H9 (cell line): ENCODE measurements at regions not wholly inside any gene's neighbourhood (a gene's known extent, or its start where the extent isn't known, plus 50 kb on each side); places are given as distances from the start of the nearest gene placed in this dataset.

Experiments used
- DNase-seq: peaks from one replicate; pipeline ENCODE4 v3.0.0-alpha.2; 2017
- H2AFZ ChIP-seq: one replicate; pipeline ENCODE4 v1.6.1; 2013; ENCODE audit warnings: mild to moderate bottlenecking, low read length, control low read depth, moderate library complexity
- H2AK5ac ChIP-seq: 2 replicates; pipeline ENCODE4 v1.6.1; 2013; ENCODE audit warnings: low read length, control low read depth, mixed read lengths; ENCODE audit not compliant: insufficient read length
- H2BK120ac ChIP-seq: one replicate; pipeline ENCODE4 v1.6.1; 2013; ENCODE audit warnings: low read depth, mild to moderate bottlenecking, low read length, control low read depth, inconsistent platforms; ENCODE audit not compliant: poor library complexity, severe bottlenecking
- H2BK12ac ChIP-seq: 2 replicates; pipeline ENCODE4 v1.6.1; 2013; ENCODE audit warnings: low read length, control low read depth, mixed read lengths, low read depth; ENCODE audit not compliant: insufficient read length
- H2BK15ac ChIP-seq: 2 replicates; pipeline ENCODE4 v1.6.1; 2013; ENCODE audit warnings: low read depth, low read length, control low read depth
- H2BK20ac ChIP-seq: one replicate; pipeline ENCODE4 v1.6.1; 2013; ENCODE audit warnings: low read depth, mild to moderate bottlenecking, low read length, control low read depth, inconsistent platforms; ENCODE audit not compliant: poor library complexity, severe bottlenecking
- H2BK5ac ChIP-seq: 2 replicates; pipeline ENCODE4 v1.6.1; 2013; ENCODE audit warnings: low read length, control low read depth, mixed read lengths; ENCODE audit not compliant: insufficient read length
- H3K14ac ChIP-seq: 2 replicates; pipeline ENCODE4 v1.6.1; 2013; ENCODE audit warnings: low read length, control low read depth; ENCODE audit not compliant: insufficient read depth
- H3K18ac ChIP-seq: 2 replicates; pipeline ENCODE4 v1.6.1; 2013; ENCODE audit warnings: low read depth, mild to moderate bottlenecking, mixed read lengths, low read length, control low read depth; ENCODE audit not compliant: insufficient read length
- H3K23ac ChIP-seq: 2 replicates; pipeline ENCODE4 v1.6.1; 2013; ENCODE audit warnings: low read length, control low read depth, mixed read lengths, low read depth; ENCODE audit not compliant: insufficient read length
- H3K23me2 ChIP-seq: 2 replicates; pipeline ENCODE4 v1.6.1; 2013; ENCODE audit warnings: low read depth, mild to moderate bottlenecking, mixed read lengths, low read length, control low read depth; ENCODE audit not compliant: insufficient read length, poor library complexity, severe bottlenecking
- H3K27ac ChIP-seq: 2 replicates; pipeline ENCODE4 v1.5.1; 2013; ENCODE audit warnings: low read length, control low read depth, mixed read lengths, low read depth; ENCODE audit not compliant: insufficient read length
- H3K27me3 ChIP-seq: 2 replicates; pipeline ENCODE4 v1.6.1; 2013; ENCODE audit warnings: low read length, control low read depth, inconsistent platforms; ENCODE audit not compliant: insufficient read depth
- H3K4ac ChIP-seq: 2 replicates; pipeline ENCODE4 v1.6.1; 2013; ENCODE audit warnings: low read depth, mild to moderate bottlenecking, control low read depth, inconsistent platforms, low read length, moderate library complexity
- H3K4me1 ChIP-seq: 2 replicates; pipeline ENCODE4 v1.6.1; 2013; ENCODE audit warnings: low read length, control low read depth, inconsistent platforms; ENCODE audit not compliant: insufficient read depth
- H3K4me2 ChIP-seq: 2 replicates; pipeline ENCODE4 v1.6.1; 2013; ENCODE audit warnings: low read length, control low read depth, mixed read lengths; ENCODE audit not compliant: insufficient read length, insufficient read depth
- H3K56ac ChIP-seq: 2 replicates; pipeline ENCODE4 v1.6.1; 2013; ENCODE audit warnings: low read depth, mild to moderate bottlenecking, mixed read lengths, low read length, control low read depth; ENCODE audit not compliant: insufficient read length
- H3K79me1 ChIP-seq: 2 replicates; pipeline ENCODE4 v1.6.1; 2013; ENCODE audit warnings: low read depth, mild to moderate bottlenecking, moderate library complexity, low read length, control low read depth, inconsistent platforms; ENCODE audit not compliant: insufficient read depth, poor library complexity, severe bottlenecking
- H3K79me2 ChIP-seq: 2 replicates; pipeline ENCODE4 v1.6.1; 2013; ENCODE audit warnings: low read length, control low read depth, inconsistent platforms; ENCODE audit not compliant: insufficient read depth
- H3K9ac ChIP-seq: 2 replicates; pipeline ENCODE4 v1.6.1; 2013; ENCODE audit warnings: low read length, control low read depth, mixed read lengths; ENCODE audit not compliant: insufficient read length; ENCODE audit errors: extremely low read depth
- H3K9me3 ChIP-seq: one replicate; pipeline ENCODE4 v1.6.1; 2013; ENCODE audit warnings: low read depth, low read length, inconsistent platforms; ENCODE audit not compliant: control insufficient read depth
- H3T11ph ChIP-seq: one replicate; pipeline ENCODE4 v1.6.1; 2013; ENCODE audit warnings: mild to moderate bottlenecking, low read length, control low read depth, inconsistent platforms
- H4K20me1 ChIP-seq: one replicate; pipeline ENCODE4 v1.6.1; 2013; ENCODE audit not compliant: control insufficient read depth, insufficient read length, insufficient read depth
- H4K5ac ChIP-seq: 2 replicates; pipeline ENCODE4 v1.6.1; 2013; ENCODE audit warnings: low read depth, mild to moderate bottlenecking, mixed read lengths, low read length, control low read depth; ENCODE audit not compliant: insufficient read length
- H4K8ac ChIP-seq: replicated peaks from 2 replicates; pipeline ENCODE4 v1.6.1; 2013; ENCODE audit warnings: low read length, control low read depth, mixed read lengths, low read depth; ENCODE audit not compliant: insufficient read length
- H4K91ac ChIP-seq: 2 replicates; pipeline ENCODE4 v1.6.1; 2013; ENCODE audit warnings: low read depth, mild to moderate bottlenecking, moderate library complexity, mixed read lengths, low read length, control low read depth; ENCODE audit not compliant: insufficient read length
- H3K27ac Mint-ChIP-seq, 3 experiments: 2 replicates in 2 of 3; 3 replicates in 1 of 3; pipeline ENCODE4 v1.8.0; 2020 to 2021; ENCODE audit warnings: mixed read lengths in 3 of 3, mild to moderate bottlenecking in 1 of 3, moderate library complexity in 1 of 3
- H3K27me3 Mint-ChIP-seq: 2 replicates; pipeline ENCODE4 v1.8.0; 2021; ENCODE audit warnings: low read depth, mild to moderate bottlenecking, moderate library complexity, mixed read lengths
- H3K36me3 Mint-ChIP-seq, 3 experiments: 2 replicates in 2 of 3; 3 replicates in 1 of 3; pipeline ENCODE4 v1.8.0; 2020 to 2021; ENCODE audit warnings: low read depth in 3 of 3, mixed read lengths in 3 of 3; ENCODE audit not compliant: insufficient read depth in 1 of 3
- H3K4me1 Mint-ChIP-seq, 2 experiments: 2 replicates each; pipeline ENCODE4 v1.8.0; 2020; ENCODE audit warnings: mixed read lengths in 2 of 2
- H3K4me3 Mint-ChIP-seq, 2 experiments: 2 replicates in 1 of 2; 3 replicates in 1 of 2; pipeline ENCODE4 v1.8.0; 2020 to 2021; ENCODE audit warnings: mild to moderate bottlenecking in 2 of 2, mixed read lengths in 2 of 2, moderate library complexity in 1 of 2
- H3K9me3 Mint-ChIP-seq, 2 experiments: 2 replicates in 1 of 2; 3 replicates in 1 of 2; pipeline ENCODE4 v1.8.0; 2020; ENCODE audit warnings: mild to moderate bottlenecking in 2 of 2, mixed read lengths in 2 of 2, moderate library complexity in 1 of 2
- WGBS: extraction: QIAGEN DNeasy Blood & Tissue Kit; methylation state at CpG from one replicate; pipeline ENCODE4 v1.1.7; 2013; ENCODE audit warnings: missing lambda C conversion rate, low lambda C conversion rate, mixed read lengths; ENCODE audit not compliant: insufficient read length; ENCODE audit errors: extremely low coverage; 5-methylcytosine and 5-hydroxymethylcytosine counted together
- TF ChIP-seq, protein P1 (sequence below): fragments of 200-600 bp; sonication (generic); conservative IDR thresholded peaks from 3 replicates; pipeline ENCODE4 v1.8.0; 2021; ENCODE audit warnings: antibody characterized with exemption, mild to moderate bottlenecking

DNA sequence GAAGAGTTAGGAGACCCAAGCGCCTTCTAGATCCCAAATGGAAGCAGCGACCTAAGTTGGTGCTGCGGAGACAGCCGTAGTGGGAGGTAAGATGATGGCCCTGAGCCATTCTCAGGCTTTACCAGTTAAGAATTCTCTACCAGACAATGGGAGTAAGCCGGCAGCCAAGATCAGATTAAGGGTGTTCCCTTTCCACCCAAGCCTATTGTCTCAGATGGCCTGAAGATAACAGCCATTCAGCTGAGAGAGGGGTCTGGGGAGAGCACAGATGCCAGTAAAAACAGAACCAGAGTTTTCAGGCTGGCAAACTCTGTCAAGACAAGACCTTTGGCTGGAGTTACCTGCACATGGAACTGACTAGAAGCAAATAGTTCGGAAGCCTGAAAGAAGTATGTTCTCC, 191.7 kb upstream of the HAAO start:
- Mint-ChIP-seq H3K27ac (no peak overlapping the region), H3K9me3 (peaks cover 2 to 3% of the 10 kb centered on the region in 2 experiments; a peak in 2 of 5 replicates), H3K4me3 (no peak overlapping the region), H3K4me1 (peaks cover 11 to 17% of the 10 kb centered on the region in 2 experiments), H3K36me3 (peaks cover 0 to 6% (median 1%) of the 10 kb centered on the region in 3 experiments; a peak in 4 of 7 replicates), H3K27me3 (peaks cover 1% of the 10 kb centered on the region)
- H2BK5ac ChIP-seq = no peak overlapping the region
- H3K9me3 ChIP-seq = no peaks in the 10 kb centered on the region
- no peak overlapping the region for H2AK5ac ChIP-seq
- H4K5ac ChIP-seq = no peak overlapping the region
- no peak overlapping the region for H2BK15ac ChIP-seq
- H3K79me2 ChIP-seq = no peaks in the 10 kb centered on the region
- no peak overlapping the region for H3K9ac ChIP-seq
- H3K27me3 ChIP-seq = no peaks in the 10 kb centered on the region
- H2BK12ac ChIP-seq = no peak overlapping the region
- no peak overlapping the region for H3T11ph ChIP-seq
- no peak overlapping the region for H3K4me2 ChIP-seq
- H3K14ac ChIP-seq = no peak overlapping the region
- no peak overlapping the region for H3K27ac ChIP-seq
- no peaks in the 10 kb centered on the region for H3K79me1 ChIP-seq
- H3K23me2 ChIP-seq = no peaks in the 10 kb centered on the region
- H4K20me1 ChIP-seq = no peaks in the 10 kb centered on the region
- H3K56ac ChIP-seq = no peak overlapping the region
- H2BK20ac ChIP-seq = no peak overlapping the region
- no peak overlapping the region for H4K91ac ChIP-seq
- no peak overlapping the region for H3K4ac ChIP-seq
- no peak overlapping the region for H2BK120ac ChIP-seq
- H3K23ac ChIP-seq = no peak overlapping the region
- no peak overlapping the region for H4K8ac ChIP-seq
- TF ChIP-seq, protein P1, sequence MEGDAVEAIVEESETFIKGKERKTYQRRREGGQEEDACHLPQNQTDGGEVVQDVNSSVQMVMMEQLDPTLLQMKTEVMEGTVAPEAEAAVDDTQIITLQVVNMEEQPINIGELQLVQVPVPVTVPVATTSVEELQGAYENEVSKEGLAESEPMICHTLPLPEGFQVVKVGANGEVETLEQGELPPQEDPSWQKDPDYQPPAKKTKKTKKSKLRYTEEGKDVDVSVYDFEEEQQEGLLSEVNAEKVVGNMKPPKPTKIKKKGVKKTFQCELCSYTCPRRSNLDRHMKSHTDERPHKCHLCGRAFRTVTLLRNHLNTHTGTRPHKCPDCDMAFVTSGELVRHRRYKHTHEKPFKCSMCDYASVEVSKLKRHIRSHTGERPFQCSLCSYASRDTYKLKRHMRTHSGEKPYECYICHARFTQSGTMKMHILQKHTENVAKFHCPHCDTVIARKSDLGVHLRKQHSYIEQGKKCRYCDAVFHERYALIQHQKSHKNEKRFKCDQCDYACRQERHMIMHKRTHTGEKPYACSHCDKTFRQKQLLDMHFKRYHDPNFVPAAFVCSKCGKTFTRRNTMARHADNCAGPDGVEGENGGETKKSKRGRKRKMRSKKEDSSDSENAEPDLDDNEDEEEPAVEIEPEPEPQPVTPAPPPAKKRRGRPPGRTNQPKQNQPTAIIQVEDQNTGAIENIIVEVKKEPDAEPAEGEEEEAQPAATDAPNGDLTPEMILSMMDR = no peak
- H3K18ac ChIP-seq = no peak overlapping the region
- H3K4me1 ChIP-seq = no peaks in the 10 kb centered on the region
- H2AFZ ChIP-seq = no peak overlapping the region
- no peak for DNase-seq
- WGBS = no CpG with 5 or more reads among the region's 6 CpGs
